ENCODE measurements at regions not wholly inside any gene's neighbourhood (a gene's known extent, or its start where the extent isn't known, plus 50 kb on each side); places are given as distances from the start of the nearest gene placed in this dataset.

DNA sequence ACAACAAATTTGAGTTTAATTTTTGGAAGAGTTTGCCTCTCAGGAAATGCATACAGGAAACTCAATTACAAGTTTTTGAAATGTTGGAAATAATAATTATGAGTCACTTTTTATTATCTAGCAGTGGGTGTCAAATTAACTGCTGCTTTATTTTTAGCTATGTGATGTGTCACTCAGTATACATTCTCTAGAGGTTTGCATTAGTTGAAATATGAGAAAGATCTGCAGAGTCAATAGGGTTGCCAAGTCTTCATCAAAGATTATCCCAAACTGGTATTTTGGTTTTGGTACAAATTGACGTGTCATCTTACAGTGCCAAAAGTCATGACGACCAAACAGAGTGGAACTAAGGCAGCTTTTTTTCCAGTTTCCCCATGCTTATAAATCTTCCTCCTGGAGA lies 54.3 kb upstream of the DIPK1A start:
- TF ChIP-seq ZNF565 (CRISPR knock-in tag; conservative IDR thresholded peaks at IDR 0.05; ENCODE audit: low read depth), result no peak
- no peak for TF ChIP-seq ZNF8 (CRISPR knock-in tag; IDR thresholded peaks at IDR 0.05)
- TF ChIP-seq CSDC2 (CRISPR knock-in tag; IDR thresholded peaks at IDR 0.05), result no peak
- no peak for TF ChIP-seq ARNTL (CRISPR knock-in tag; IDR thresholded peaks at IDR 0.05; ENCODE audit: borderline replicate concordance, low read depth)

Data from SK-N-SH treated with all-trans-retinoic acid at 6 μM for 48 hours (cell line).